Astrocyte (in vitro differentiated cells and primary cell): ENCODE measurements at regions not wholly inside any gene's neighbourhood (a gene's known extent, or its start where the extent isn't known, plus 50 kb on each side); places are given as distances from the start of the nearest gene placed in this dataset.

ENCODE experiments used
- EZH2 ChIP-seq: IDR thresholded peaks from 2 replicates; pipeline ENCODE4 v1.6.1; 2012; ENCODE audit warnings: mild to moderate bottlenecking, low read length, inconsistent platforms; ENCODE audit not compliant: insufficient read depth
- TF ChIP-seq, protein P1 (sequence below): IDR thresholded peaks from 2 replicates; pipeline ENCODE4 v1.5.1; 2011; ENCODE audit warnings: low read depth, mild to moderate bottlenecking, inconsistent platforms, low read length, moderate library complexity; ENCODE audit not compliant: insufficient read depth

- TF ChIP-seq, protein P1, sequence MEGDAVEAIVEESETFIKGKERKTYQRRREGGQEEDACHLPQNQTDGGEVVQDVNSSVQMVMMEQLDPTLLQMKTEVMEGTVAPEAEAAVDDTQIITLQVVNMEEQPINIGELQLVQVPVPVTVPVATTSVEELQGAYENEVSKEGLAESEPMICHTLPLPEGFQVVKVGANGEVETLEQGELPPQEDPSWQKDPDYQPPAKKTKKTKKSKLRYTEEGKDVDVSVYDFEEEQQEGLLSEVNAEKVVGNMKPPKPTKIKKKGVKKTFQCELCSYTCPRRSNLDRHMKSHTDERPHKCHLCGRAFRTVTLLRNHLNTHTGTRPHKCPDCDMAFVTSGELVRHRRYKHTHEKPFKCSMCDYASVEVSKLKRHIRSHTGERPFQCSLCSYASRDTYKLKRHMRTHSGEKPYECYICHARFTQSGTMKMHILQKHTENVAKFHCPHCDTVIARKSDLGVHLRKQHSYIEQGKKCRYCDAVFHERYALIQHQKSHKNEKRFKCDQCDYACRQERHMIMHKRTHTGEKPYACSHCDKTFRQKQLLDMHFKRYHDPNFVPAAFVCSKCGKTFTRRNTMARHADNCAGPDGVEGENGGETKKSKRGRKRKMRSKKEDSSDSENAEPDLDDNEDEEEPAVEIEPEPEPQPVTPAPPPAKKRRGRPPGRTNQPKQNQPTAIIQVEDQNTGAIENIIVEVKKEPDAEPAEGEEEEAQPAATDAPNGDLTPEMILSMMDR = peak; percentile 11
- no peak for TF ChIP-seq EZH2
Observed at GRCh38 chr3:67863869-67864268, 209.5 kb upstream of the SUCLG2 start.
